ENCODE measurements at regions not wholly inside any gene's neighbourhood (a gene's known extent, or its start where the extent isn't known, plus 50 kb on each side); places are given as distances from the start of the nearest gene placed in this dataset.

- Histone ChIP-seq H3K36me3 (ENCODE audit: control insufficient read depth in 2 of 2, insufficient read depth in 2 of 2, low read length in 2 of 2) (no peaks in the 10 kb centered on the region), H3K27me3 (ENCODE audit: control insufficient read depth in 1 of 2, insufficient read depth in 2 of 2, low read length in 2 of 2) (no peaks in the 10 kb centered on the region), H3K9me3 (ENCODE audit: control insufficient read depth in 2 of 2, low read length in 2 of 2) (no peaks in the 10 kb centered on the region), H3K4me3 (ENCODE audit: low read length in 2 of 2) (no peak overlapping the region), H3K4me1 (ENCODE audit: control insufficient read depth, insufficient read depth, low read length) (no peaks in the 10 kb centered on the region), H3K27ac (ENCODE audit: low read length) (no peak overlapping the region), H3K9ac (ENCODE audit: low read length in 2 of 2) (no peak overlapping the region)
Observed at GRCh38 chr2:156671706-156672361, 235.7 kb downstream of the GPD2 start.

- Histone ChIP-seq H3K36me3 (ENCODE audit: control insufficient read depth in 2 of 2, insufficient read depth in 2 of 2, low read length in 2 of 2) (no peaks in the 10 kb centered on the region), H3K4me1 (ENCODE audit: control insufficient read depth, insufficient read depth, low read length) (no peaks in the 10 kb centered on the region), H3K9me3 (ENCODE audit: control insufficient read depth in 2 of 2, low read length in 2 of 2) (no peaks in the 10 kb centered on the region), H3K4me3 (ENCODE audit: low read length in 2 of 2) (no peak overlapping the region), H3K27me3 (ENCODE audit: control insufficient read depth in 1 of 2, insufficient read depth in 2 of 2, low read length in 2 of 2) (no peaks in the 10 kb centered on the region), H3K9ac (ENCODE audit: low read length in 2 of 2) (no peak overlapping the region), H3K27ac (ENCODE audit: low read length) (no peak overlapping the region)
Observed at GRCh38 chr2:156672556-156673332, 236.6 kb downstream of the GPD2 start.

- H3K4me1 ChIP-seq (ENCODE audit: control insufficient read depth, insufficient read depth, low read length): no peaks in the 10 kb centered on the region
- H3K9ac ChIP-seq (ENCODE audit: low read length in 2 of 2): no peak overlapping the region
- H3K36me3 ChIP-seq (ENCODE audit: control insufficient read depth in 2 of 2, insufficient read depth in 2 of 2, low read length in 2 of 2): no peaks in the 10 kb centered on the region
- H3K27ac ChIP-seq (ENCODE audit: low read length): no peak overlapping the region
- no peaks in the 10 kb centered on the region for H3K9me3 ChIP-seq (ENCODE audit: control insufficient read depth in 2 of 2, low read length in 2 of 2)
- no peak overlapping the region for H3K4me3 ChIP-seq (ENCODE audit: low read length in 2 of 2)
- no peaks in the 10 kb centered on the region for H3K27me3 ChIP-seq (ENCODE audit: control insufficient read depth in 1 of 2, insufficient read depth in 2 of 2, low read length in 2 of 2)
Observed at GRCh38 chr2:156673333-156673615, 237.1 kb downstream of the GPD2 start.

GRCh38 chr2:156673981-156674380 is 237.8 kb downstream of the GPD2 start:
- H3K36me3 ChIP-seq (ENCODE audit: control insufficient read depth in 2 of 2, insufficient read depth in 2 of 2, low read length in 2 of 2): no peaks in the 10 kb centered on the region
- H3K27ac ChIP-seq (ENCODE audit: low read length): no peak overlapping the region
- no peaks in the 10 kb centered on the region for H3K4me1 ChIP-seq (ENCODE audit: control insufficient read depth, insufficient read depth, low read length)
- H3K9ac ChIP-seq (ENCODE audit: low read length in 2 of 2): no peak overlapping the region
- H3K4me3 ChIP-seq (ENCODE audit: low read length in 2 of 2): no peak overlapping the region
- no peaks in the 10 kb centered on the region for H3K9me3 ChIP-seq (ENCODE audit: control insufficient read depth in 2 of 2, low read length in 2 of 2)
- no peaks in the 10 kb centered on the region for H3K27me3 ChIP-seq (ENCODE audit: control insufficient read depth in 1 of 2, insufficient read depth in 2 of 2, low read length in 2 of 2)

GRCh38 chr2:156675896-156676295 is 239.7 kb downstream of the GPD2 start:
- no peak overlapping the region for H3K4me3 ChIP-seq (ENCODE audit: low read length in 2 of 2)
- no peaks in the 10 kb centered on the region for H3K9me3 ChIP-seq (ENCODE audit: control insufficient read depth in 2 of 2, low read length in 2 of 2)
- no peaks in the 10 kb centered on the region for H3K4me1 ChIP-seq (ENCODE audit: control insufficient read depth, insufficient read depth, low read length)
- H3K27ac ChIP-seq (ENCODE audit: low read length): no peak overlapping the region
- H3K27me3 ChIP-seq (ENCODE audit: control insufficient read depth in 1 of 2, insufficient read depth in 2 of 2, low read length in 2 of 2): no peaks in the 10 kb centered on the region
- no peaks in the 10 kb centered on the region for H3K36me3 ChIP-seq (ENCODE audit: control insufficient read depth in 2 of 2, insufficient read depth in 2 of 2, low read length in 2 of 2)
- no peak overlapping the region for H3K9ac ChIP-seq (ENCODE audit: low read length in 2 of 2)

- no peaks in the 10 kb centered on the region for H3K4me1 ChIP-seq (ENCODE audit: control insufficient read depth, insufficient read depth, low read length)
- no peaks in the 10 kb centered on the region for H3K36me3 ChIP-seq (ENCODE audit: control insufficient read depth in 2 of 2, insufficient read depth in 2 of 2, low read length in 2 of 2)
- no peaks in the 10 kb centered on the region for H3K9me3 ChIP-seq (ENCODE audit: control insufficient read depth in 2 of 2, low read length in 2 of 2)
- no peak overlapping the region for H3K9ac ChIP-seq (ENCODE audit: low read length in 2 of 2)
- H3K27me3 ChIP-seq (ENCODE audit: control insufficient read depth in 1 of 2, insufficient read depth in 2 of 2, low read length in 2 of 2): peaks cover 0 to 2% of the 10 kb centered on the region in 2 donors
- no peak overlapping the region for H3K27ac ChIP-seq (ENCODE audit: low read length)
- H3K4me3 ChIP-seq (ENCODE audit: low read length in 2 of 2): no peak overlapping the region
Observed at GRCh38 chr2:156679820-156680219, 243.6 kb downstream of the GPD2 start.

- H3K9ac ChIP-seq (ENCODE audit: low read length in 2 of 2): no peak overlapping the region
- no peaks in the 10 kb centered on the region for H3K4me1 ChIP-seq (ENCODE audit: control insufficient read depth, insufficient read depth, low read length)
- no peak overlapping the region for H3K27ac ChIP-seq (ENCODE audit: low read length)
- peaks cover 0 to 2% of the 10 kb centered on the region in 2 donors for H3K27me3 ChIP-seq (ENCODE audit: control insufficient read depth in 1 of 2, insufficient read depth in 2 of 2, low read length in 2 of 2)
- H3K9me3 ChIP-seq (ENCODE audit: control insufficient read depth in 2 of 2, low read length in 2 of 2): no peaks in the 10 kb centered on the region
- no peaks in the 10 kb centered on the region for H3K36me3 ChIP-seq (ENCODE audit: control insufficient read depth in 2 of 2, insufficient read depth in 2 of 2, low read length in 2 of 2)
- no peak overlapping the region for H3K4me3 ChIP-seq (ENCODE audit: low read length in 2 of 2)
Observed at GRCh38 chr2:156680266-156680665, 244.1 kb downstream of the GPD2 start.

- Histone ChIP-seq H3K4me1 (ENCODE audit: control insufficient read depth, insufficient read depth, low read length) (no peaks in the 10 kb centered on the region), H3K4me3 (ENCODE audit: low read length in 2 of 2) (no peak overlapping the region), H3K9me3 (ENCODE audit: control insufficient read depth in 2 of 2, low read length in 2 of 2) (no peaks in the 10 kb centered on the region), H3K27ac (ENCODE audit: low read length) (no peak overlapping the region), H3K36me3 (ENCODE audit: control insufficient read depth in 2 of 2, insufficient read depth in 2 of 2, low read length in 2 of 2) (no peaks in the 10 kb centered on the region), H3K9ac (ENCODE audit: low read length in 2 of 2) (no peak overlapping the region), H3K27me3 (ENCODE audit: control insufficient read depth in 1 of 2, insufficient read depth in 2 of 2, low read length in 2 of 2) (no peaks in the 10 kb centered on the region)
Observed at GRCh38 chr2:156687126-156687525, 250.9 kb downstream of the GPD2 start.

- Histone ChIP-seq H3K27me3 (ENCODE audit: control insufficient read depth in 1 of 2, insufficient read depth in 2 of 2, low read length in 2 of 2) (no peaks in the 10 kb centered on the region), H3K4me1 (ENCODE audit: control insufficient read depth, insufficient read depth, low read length) (no peaks in the 10 kb centered on the region), H3K9me3 (ENCODE audit: control insufficient read depth in 2 of 2, low read length in 2 of 2) (no peaks in the 10 kb centered on the region), H3K9ac (ENCODE audit: low read length in 2 of 2) (no peak overlapping the region), H3K4me3 (ENCODE audit: low read length in 2 of 2) (no peak overlapping the region), H3K27ac (ENCODE audit: low read length) (no peak overlapping the region), H3K36me3 (ENCODE audit: control insufficient read depth in 2 of 2, insufficient read depth in 2 of 2, low read length in 2 of 2) (no peaks in the 10 kb centered on the region)
Observed at GRCh38 chr2:156687715-156688114, 251.5 kb downstream of the GPD2 start.

- H3K9me3 ChIP-seq (ENCODE audit: control insufficient read depth in 2 of 2, low read length in 2 of 2): no peaks in the 10 kb centered on the region
- H3K9ac ChIP-seq (ENCODE audit: low read length in 2 of 2): no peak overlapping the region
- H3K4me3 ChIP-seq (ENCODE audit: low read length in 2 of 2): no peak overlapping the region
- H3K4me1 ChIP-seq (ENCODE audit: control insufficient read depth, insufficient read depth, low read length): no peaks in the 10 kb centered on the region
- H3K27me3 ChIP-seq (ENCODE audit: control insufficient read depth in 1 of 2, insufficient read depth in 2 of 2, low read length in 2 of 2): no peaks in the 10 kb centered on the region
- no peak overlapping the region for H3K27ac ChIP-seq (ENCODE audit: low read length)
- no peaks in the 10 kb centered on the region for H3K36me3 ChIP-seq (ENCODE audit: control insufficient read depth in 2 of 2, insufficient read depth in 2 of 2, low read length in 2 of 2)
Observed at GRCh38 chr2:156689939-156690338, 253.8 kb downstream of the GPD2 start.

- Histone ChIP-seq H3K9me3 (ENCODE audit: control insufficient read depth in 2 of 2, low read length in 2 of 2) (no peaks in the 10 kb centered on the region), H3K4me1 (ENCODE audit: control insufficient read depth, insufficient read depth, low read length) (no peaks in the 10 kb centered on the region), H3K27ac (ENCODE audit: low read length) (no peak overlapping the region), H3K4me3 (ENCODE audit: low read length in 2 of 2) (no peak overlapping the region), H3K36me3 (ENCODE audit: control insufficient read depth in 2 of 2, insufficient read depth in 2 of 2, low read length in 2 of 2) (no peaks in the 10 kb centered on the region), H3K9ac (ENCODE audit: low read length in 2 of 2) (no peak overlapping the region), H3K27me3 (ENCODE audit: control insufficient read depth in 1 of 2, insufficient read depth in 2 of 2, low read length in 2 of 2) (no peaks in the 10 kb centered on the region)
Observed at GRCh38 chr2:156691014-156691413, 254.8 kb downstream of the GPD2 start.

Measured in stomach smooth muscle (tissue), 2 donors.